GM18499 (cell line): ENCODE measurements at regions not wholly inside any gene's neighbourhood (a gene's known extent, or its start where the extent isn't known, plus 50 kb on each side); places are given as distances from the start of the nearest gene placed in this dataset.

Experiments used
- ATAC-seq: cut with Tn5 transposase; IDR thresholded peaks from one replicate; pipeline ENCODE4 v1.9.1; 2021; ENCODE audit warnings: moderate number of reproducible peaks; ENCODE audit not compliant: insufficient read depth, unreplicated experiment

DNA sequence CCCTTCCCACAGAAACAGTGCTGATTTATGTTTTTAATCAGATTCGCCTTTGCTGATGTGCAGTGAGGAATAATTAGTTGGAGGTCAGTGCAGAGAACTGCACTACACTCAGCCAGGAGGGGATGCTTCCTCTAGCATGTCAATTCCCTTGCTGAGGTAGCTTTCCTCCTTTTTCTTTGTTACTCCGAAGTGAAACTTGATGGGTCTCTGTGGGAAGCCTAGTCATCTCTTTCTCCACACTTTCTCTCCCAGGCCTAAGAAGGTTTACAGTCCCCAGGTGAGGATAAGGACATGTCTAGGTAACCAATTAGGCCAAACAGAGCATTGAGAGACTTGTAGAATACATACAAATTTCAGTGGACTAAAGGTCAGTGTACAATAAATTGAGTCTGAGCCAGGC, 461.8 kb downstream of the KIF4B start:
- no peak for ATAC-seq

DNA sequence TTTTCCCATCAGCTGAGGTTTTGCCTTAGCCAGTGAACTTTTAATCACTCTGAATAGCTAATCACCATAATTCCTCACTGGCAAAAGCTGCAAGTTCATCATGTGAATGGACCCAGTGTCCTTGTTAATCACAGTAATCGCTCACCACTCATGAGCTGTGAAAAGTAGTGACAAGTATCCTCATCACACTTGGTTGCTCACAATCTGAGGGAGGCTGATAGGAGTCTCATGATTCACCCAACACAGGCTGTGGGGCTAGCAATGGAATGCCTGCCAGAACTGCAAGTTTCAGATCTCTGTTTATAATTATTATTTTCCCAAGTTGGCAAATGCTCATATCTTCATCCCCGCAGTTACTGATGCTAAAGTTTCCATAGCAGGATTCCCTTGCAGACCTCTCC, 467.2 kb downstream of the KIF4B start:
- ATAC-seq = no peak

DNA sequence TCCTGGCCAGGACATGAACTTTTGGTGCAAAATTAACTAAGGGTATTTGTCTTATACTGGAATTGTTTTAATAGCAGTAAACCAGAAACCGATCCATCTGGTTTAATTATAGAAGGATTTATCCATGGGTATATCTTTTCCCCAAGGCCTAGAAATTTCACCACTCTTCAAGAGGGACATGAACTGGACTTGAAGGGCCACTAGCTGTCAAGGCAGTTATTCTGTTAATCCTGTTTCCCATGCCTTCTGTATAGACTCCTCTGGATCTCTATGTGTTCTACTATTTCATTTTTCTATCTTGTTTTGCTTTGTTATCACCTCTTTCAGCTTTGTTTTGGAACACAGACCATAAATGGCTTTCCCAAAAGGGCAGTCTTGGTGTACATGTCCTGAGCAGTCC, 467.6 kb downstream of the KIF4B start:
- no peak for ATAC-seq

DNA sequence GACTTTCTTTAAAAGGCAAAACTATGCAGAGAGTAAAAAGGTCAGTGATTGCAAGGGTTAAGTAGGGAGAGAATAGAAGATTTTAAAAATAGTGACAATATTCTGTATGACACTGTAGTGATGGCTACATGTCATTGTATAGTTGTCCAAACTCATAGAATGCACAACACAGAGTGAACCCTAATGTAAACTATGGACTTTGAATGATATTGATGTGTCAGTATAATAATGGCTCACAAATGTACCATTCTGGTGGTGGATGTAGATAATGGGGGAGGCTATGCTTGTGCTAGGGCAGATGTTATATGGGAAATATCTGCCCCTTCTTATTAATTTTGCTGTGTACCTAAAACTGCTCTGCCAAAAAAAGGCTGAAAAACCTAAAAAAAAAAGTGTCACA, 468.9 kb downstream of the KIF4B start:
- ATAC-seq = no peak

DNA sequence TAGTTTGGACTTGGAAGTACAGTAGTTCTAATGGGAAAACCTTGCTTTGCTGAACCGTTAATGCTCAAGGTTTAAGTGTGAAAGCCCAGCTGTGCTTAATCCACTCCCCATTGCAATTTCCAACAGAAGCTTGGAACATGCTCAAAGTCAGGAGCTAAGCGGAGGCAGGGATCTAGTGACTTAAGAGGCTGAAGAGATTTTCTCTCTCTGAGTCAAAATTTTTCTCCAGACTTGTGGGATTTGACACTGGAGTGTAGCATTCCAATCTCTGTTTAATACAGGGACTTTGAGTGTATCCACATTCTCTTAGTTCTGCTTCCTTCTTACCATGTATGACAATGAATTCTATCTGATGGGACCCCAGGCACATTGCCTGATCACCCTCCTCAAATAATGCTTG, 471.8 kb downstream of the KIF4B start:
- no peak for ATAC-seq

DNA sequence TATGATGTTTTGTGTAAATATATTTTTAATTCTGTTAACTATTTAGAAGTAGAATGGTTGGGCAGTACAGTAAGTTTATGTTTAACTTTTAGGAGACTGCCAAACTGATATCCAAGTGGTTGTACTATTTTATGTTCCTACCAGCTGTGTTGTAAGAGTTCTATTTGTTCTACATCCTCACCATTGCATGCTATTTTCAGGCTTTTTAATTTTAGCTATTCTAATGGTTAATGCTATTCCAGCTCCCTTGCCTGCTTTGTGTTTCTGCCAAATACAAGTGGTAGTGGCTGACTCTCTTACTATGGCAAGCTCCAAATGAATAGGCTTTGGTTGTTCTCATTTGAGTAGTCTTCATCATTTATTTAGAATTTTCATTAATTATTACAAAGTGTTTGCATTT, 476.4 kb downstream of the KIF4B start:
- ATAC-seq = no peak

DNA sequence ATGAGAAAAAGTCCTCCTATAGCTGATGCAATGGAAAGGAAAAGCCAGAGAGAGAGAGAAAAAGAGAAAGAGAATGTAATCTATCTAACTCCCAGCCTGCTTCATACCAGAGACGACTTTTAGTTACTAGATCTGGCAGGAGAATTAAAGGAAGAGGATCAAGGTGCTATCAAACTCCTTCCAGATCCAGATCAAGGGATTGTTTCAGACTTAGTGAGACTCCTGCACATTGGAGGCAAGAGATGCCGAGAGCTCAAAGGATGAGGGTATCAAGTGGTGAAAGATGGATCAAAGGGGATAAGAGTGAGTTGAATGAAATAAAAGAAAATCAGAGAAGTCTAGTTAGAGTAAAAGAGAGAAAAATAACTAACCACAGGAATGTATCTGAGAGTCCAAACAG, 478.6 kb downstream of the KIF4B start:
- ATAC-seq = no peak

DNA sequence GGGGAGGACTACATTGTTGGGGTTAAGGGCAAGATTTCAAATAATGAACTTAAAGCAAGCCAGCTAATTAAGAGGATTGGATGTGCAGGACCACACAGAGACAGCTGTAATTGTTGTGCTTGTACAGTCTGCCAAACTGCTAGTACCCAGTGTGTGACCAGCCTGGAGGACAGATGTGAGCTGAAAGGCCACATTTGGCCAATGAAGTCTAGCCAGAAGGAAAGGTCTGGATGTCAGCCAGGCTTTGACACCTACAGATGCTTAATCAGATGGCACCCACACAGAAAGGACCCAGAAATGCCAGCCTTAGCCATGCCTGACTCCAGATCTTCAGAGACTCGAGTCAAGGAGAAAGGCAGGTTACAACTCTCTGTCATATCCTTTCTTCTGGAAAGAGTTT, 491.1 kb downstream of the KIF4B start:
- no peak for ATAC-seq

DNA sequence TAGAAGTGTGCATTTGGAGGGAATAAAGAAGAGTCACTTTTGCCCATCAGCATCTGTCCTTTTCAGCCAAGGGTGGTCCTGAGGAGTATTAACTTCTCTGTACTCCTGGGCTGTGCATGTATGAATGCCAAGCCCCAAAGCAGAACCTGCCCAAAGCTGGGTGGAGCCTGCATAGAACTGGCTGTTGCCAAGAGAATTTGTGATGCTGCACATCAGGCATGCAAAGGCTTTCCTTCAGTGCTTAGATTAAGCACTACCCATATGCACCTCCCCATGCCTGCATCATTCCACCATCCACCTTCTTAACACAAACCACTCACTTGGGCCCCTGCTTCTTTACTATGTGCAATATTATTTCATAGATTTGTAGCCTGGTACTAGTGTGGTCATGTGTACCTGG, 493.8 kb downstream of the KIF4B start:
- no peak for ATAC-seq

DNA sequence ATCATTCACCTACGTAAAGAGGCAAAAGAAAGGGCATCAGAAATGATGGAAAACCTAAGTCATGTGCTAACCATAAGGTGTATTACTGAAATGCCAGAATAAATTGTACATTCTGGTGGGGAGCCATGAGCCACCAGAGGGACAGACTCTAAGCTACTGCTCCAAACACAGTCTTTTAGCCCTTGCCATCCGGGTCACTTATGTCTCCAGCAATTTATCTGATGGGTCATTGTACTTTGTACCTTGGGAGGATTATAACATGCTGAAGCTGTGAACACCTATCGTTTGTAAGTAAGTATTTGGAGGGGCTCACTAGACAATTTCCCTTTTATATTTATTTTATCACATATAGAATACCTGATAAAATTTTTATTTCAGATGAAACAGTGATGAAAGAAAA, 495.1 kb downstream of the KIF4B start:
- no peak for ATAC-seq

DNA sequence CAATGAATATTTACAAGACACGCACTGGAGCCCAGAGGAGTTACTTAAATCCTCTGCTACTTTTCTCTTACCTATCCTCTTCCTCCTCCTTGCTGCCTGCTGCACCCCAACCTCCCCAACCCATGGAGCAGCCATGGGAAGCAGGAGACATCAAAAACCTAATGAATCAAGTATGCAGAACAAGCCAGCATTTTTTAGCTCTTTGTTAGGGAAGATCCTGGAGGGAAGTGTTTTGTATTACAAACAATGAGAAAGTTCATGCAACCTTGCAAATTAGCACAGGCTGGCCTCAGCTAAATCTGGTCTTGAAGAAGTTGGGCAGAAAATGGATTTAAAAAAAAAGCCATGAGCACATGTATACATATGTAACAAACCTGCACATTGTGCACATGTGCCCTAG, 498.8 kb downstream of the KIF4B start:
- no peak for ATAC-seq

DNA sequence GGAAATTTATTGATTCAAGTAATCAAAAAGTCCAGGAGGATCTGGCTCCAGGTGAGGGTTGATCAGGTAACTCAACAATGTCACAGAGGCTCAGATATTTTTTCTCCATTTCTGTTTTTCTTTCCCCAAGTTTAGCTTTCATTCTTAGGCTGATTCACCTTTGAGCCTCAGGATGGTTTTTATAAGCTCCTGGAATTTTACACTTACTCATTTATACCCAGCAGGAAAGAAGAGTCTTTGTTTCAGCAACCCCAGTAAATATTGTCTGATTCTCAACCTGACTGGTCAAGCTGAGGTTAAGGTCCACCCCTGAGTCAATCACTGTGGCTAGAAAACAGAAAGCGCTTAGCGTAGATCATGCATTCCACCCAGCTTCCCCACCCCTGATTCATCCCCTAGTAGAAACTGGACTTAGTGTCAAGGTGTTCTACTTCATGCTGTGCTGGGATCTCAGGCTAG, 500.6 kb downstream of the KIF4B start:
- no peak for ATAC-seq

DNA sequence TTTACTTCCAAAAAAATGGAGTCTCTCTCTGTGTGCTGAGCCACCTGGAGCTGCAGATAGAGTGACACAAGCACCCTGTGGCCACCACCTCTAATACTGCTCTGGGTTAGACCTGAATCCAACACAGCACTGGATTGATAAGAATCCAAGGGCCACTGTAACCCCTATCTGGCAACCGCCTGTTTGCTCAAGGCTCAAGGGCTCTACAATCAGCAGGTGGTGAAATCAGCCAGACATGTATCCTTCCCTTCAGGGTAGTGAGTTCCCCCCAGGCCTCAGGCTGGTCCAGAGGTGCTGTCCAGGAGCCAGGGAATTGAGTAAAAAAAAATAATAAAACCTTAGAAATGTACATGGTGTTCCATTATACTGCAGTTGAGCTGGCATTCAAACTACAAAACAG, 509.0 kb downstream of the KIF4B start:
- ATAC-seq = no peak

DNA sequence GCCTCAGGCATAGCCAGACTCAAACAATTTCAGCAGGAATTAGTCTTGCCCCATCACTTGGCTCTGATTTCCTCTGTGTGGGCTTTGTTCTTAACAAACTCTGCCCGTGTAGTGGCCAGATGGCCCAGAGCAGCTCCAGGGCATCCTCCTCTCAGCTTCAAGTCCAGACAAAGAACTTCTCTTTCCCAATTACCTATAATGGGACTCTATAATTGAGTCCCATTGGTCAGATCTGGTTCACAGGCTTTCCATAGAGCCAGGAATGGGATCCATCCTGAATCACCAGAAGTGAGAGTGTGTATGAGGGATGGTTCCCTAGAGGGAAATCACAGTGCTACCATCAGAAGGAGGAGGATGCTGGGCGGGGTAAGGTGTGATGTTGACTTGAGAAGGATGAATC, 515.8 kb downstream of the KIF4B start:
- no peak for ATAC-seq

DNA sequence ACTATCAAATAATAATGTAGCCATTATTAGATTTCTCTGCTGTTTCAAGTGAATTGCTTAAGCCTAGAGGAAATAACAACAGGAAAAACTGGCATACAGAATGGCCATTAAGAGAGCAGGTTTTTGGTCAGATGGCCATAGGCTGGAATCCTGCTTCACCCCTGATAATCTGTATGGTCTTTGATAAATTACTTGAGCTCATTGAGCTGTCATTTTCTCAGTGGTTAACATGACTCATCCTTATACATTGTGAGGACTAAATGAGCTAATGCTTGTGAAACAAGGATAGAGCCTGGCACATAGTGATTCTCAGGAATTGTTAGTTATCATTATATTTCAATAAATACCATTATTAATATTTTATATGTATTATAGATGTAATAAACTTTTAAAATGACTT, 516.5 kb downstream of the KIF4B start:
- no peak for ATAC-seq

DNA sequence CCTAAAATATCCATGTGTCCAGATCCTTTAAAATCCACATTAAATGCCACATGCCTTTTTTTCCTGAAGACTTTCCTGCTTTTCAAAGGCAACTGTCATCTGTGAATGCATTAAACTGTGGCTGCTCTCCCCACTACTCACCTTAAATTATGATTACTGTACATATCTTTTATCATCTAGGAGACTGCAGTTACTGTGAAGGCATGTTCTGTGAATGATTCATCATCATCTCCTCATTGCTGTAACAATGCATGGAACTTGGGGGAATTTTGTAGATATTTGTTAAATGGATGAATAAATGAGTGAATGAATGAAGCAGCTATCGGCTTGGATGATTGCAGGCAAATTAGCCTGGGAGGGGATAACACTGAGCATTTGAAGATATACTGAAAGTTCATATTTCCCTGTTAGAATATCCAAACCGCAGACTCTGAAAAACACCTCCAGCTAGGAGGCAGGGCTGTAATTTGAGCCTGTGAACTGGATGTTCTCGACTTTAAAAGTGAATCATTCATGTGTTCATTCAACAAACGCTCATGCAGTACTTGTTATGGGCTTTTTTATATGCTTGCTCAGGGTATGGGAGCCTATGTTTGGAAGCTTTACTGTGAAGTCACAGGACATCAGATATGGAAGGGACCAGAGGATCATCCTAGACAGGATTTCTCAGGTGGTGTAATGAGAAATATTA, 519.2 kb downstream of the KIF4B start:
- no peak for ATAC-seq

DNA sequence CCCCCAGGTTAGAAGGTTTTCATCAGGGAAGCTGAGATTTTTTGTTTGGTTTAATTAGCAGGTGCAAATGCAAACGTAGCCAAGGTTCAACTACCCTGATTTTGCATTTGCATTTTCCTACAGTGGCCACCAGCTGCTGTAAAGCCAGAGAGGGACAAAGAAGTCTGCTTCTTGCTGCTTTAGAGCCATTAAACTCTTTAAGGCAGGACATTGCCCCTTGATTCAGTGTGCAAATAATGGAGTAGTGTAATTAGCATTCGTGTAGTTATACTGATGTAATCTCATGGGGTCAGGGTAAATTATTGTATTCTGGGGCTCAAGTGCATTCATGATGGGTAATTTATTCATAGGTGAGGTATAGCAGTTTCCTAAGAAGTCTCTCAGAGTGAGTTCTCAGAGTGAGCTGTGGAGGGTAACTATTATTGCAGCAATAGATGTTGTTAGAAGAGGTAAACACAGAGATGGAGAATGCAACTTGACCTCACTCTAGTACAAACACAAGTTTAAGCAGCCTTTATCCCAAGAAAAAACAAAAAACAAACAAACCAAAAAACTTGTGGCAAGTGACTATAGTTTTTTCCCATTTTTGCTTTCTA, 526.5 kb downstream of the KIF4B start:
- no peak for ATAC-seq

DNA sequence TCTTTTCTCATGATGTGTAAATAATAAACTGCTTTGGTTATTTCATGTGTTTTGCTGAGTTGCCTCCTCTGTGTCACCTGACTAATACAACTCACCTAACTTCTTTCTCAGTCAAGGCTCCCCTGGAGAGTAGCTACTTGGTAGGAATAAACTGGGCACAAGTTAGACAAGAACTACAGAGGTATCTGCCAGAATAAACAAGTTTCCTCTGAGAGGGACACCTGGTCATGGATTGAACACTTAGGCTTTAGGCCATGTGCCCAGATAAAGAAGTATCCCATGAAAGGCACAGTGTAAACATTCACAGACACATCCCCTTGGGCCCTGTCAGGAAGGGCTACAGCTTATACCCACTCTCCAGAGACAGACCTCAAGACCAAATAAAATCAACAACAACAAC, 532.5 kb downstream of the KIF4B start:
- ATAC-seq = no peak

DNA sequence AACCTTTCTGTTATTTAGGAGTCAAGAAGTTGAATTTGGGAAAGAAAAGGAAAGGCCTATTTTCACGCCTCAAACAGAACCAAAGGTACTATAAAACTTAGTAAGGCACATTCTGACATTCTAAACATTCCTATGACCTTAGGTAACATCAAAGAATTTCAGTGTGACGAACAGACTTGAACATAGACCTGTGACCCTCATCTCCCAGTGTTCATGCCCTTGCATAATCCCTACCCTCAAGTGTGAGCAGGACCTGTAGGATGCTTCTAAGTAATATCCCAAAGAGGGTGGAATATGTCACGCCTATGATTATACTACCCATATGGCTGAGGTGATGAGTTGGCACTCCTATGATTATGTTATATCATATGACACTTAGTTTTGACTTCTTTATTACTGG, 540.9 kb downstream of the KIF4B start:
- ATAC-seq = no peak

DNA sequence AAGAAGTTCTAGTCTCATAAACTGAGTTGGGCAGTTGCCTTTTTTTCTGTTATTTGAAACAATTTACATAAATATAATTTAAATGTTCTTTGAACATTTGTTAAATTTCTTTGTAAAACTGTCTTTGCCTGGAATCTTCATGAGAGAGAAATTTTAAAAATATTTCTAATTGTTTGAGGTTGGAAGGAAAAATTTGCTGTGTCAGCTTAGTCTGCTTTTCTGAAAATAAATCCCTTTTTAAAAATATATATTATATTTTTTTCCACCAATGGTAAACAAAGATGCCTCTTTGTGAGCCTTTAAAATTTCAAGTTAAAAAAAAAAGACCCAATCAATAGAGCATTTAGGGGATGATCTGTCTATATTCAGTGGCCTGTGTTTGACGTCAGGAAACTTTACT, 542.7 kb downstream of the KIF4B start:
- ATAC-seq = no peak

DNA sequence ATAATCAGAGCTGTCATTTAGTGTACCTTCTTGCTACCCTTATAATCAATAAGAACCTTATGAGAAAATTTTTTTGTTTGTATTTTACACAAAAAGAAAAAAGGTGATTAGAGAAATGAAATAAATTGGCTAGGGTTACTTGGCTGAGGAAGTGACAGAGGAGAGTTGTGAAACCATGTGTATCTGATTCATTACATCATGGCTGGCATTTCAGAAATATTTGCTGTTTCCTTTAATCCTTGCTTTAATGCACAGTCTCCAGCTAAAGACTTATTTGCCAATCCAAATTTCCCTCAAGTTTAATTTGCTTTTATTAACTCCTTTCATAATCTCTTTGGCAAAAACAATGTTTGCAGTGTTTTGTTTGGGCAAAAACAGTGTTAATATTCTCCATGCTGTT, 543.1 kb downstream of the KIF4B start:
- no peak for ATAC-seq

DNA sequence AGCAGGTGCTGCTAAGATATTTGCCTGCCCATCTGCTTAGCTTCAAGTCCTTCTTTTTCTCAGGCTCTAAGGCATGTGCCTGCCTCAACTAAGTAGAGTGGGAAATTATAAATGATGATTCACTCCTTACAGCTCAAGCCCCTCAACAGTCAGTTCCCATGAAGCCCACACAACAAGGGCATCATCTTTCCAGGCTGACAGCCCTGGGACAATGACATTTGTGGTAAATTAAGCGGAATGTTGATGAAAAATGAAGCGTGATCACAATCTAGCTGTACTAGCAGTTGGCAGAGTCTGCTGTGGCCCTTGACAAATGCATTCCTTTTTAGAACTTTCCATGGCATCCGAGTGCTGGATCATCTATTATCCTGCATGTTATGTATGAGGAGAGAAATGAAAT, 548.6 kb downstream of the KIF4B start:
- no peak for ATAC-seq
